WTC11 (cell line): ENCODE measurements at regions not wholly inside any gene's neighbourhood (a gene's known extent, or its start where the extent isn't known, plus 50 kb on each side); places are given as distances from the start of the nearest gene placed in this dataset.
"Not testable (repeated sequence)": the region's sequence is repeated elsewhere in the genome, so short reads cannot be mapped to it uniquely, and the experiment has no call there.

Experiments
- ATF2 ChIP-seq: sonication (generic); formaldehyde crosslinking; IDR thresholded peaks from 2 replicates; pipeline ENCODE4 v1.8.1; 2022; ENCODE audit warnings: low read depth, missing genetic modification reagents, borderline replicate concordance
- CTCF ChIP-seq: fragments of 200-600 bp; IDR thresholded peaks from 2 replicates; pipeline ENCODE4 v1.8.0; 2022; ENCODE audit warnings: antibody characterized with exemption
- E2F4 ChIP-seq: sonication (generic); formaldehyde crosslinking; IDR thresholded peaks from 2 replicates; pipeline ENCODE4 v1.8.1; 2022; ENCODE audit warnings: low read depth, mild to moderate bottlenecking, moderate library complexity, missing genetic modification reagents, borderline replicate concordance
- ETV6 ChIP-seq: sonication (generic); formaldehyde crosslinking; IDR thresholded peaks from 2 replicates; pipeline ENCODE4 v1.8.1; 2022; ENCODE audit warnings: mild to moderate bottlenecking, missing genetic modification reagents
- FOXJ3 ChIP-seq: sonication (generic); formaldehyde crosslinking; IDR thresholded peaks from 2 replicates; pipeline ENCODE4 v1.9.0; 2021; ENCODE audit warnings: missing genetic modification reagents, mild to moderate bottlenecking, borderline replicate concordance
- KAT7 ChIP-seq: sonication (generic); formaldehyde crosslinking; IDR thresholded peaks from 2 replicates; pipeline ENCODE4 v1.8.1; 2023; ENCODE audit warnings: missing genetic modification reagents, mild to moderate bottlenecking, borderline replicate concordance
- NFYB ChIP-seq: sonication (generic); formaldehyde crosslinking; conservative IDR thresholded peaks from 2 replicates; pipeline ENCODE4 v1.8.0; 2022; ENCODE audit warnings: low read depth, missing genetic modification reagents
- STAT6 ChIP-seq: sonication (generic); formaldehyde crosslinking; conservative IDR thresholded peaks from 2 replicates; pipeline ENCODE4 v1.8.1; 2023; ENCODE audit warnings: mild to moderate bottlenecking, low read depth, missing genetic modification reagents, moderate library complexity
- TCF7 ChIP-seq: sonication (generic); formaldehyde crosslinking; IDR thresholded peaks from 2 replicates; pipeline ENCODE4 v1.8.0; 2022; ENCODE audit warnings: mild to moderate bottlenecking, low read depth, missing genetic modification reagents, moderate library complexity
- USF2 ChIP-seq: sonication (generic); formaldehyde crosslinking; IDR thresholded peaks from 2 replicates; pipeline ENCODE4 v1.8.1; 2023; ENCODE audit warnings: mild to moderate bottlenecking, missing genetic modification reagents, moderate library complexity
- ZNF121 ChIP-seq: sonication (generic); formaldehyde crosslinking; IDR thresholded peaks from 2 replicates; pipeline ENCODE4 v1.8.0; 2023; ENCODE audit warnings: missing genetic modification reagents
- ZNF138 ChIP-seq: sonication (generic); formaldehyde crosslinking; conservative IDR thresholded peaks from 2 replicates; pipeline ENCODE4 v1.8.1; 2022; ENCODE audit warnings: mild to moderate bottlenecking, moderate library complexity, missing genetic modification reagents

GRCh38 chr2:226280136-226280535 lies 519.5 kb downstream of the IRS1 start:
- TF ChIP-seq CTCF; ATF2 (CRISPR knock-in tag); ZNF138 (CRISPR knock-in tag); FOXJ3 (CRISPR knock-in tag); USF2 (CRISPR knock-in tag); E2F4 (CRISPR knock-in tag); ETV6 (CRISPR knock-in tag); KAT7 (CRISPR knock-in tag); TCF7 (CRISPR knock-in tag); ZNF121; STAT6; NFYB: not testable (repeated sequence)
